Osteocyte (in vitro differentiated cells): ENCODE measurements at regions not wholly inside any gene's neighbourhood (a gene's known extent, or its start where the extent isn't known, plus 50 kb on each side); places are given as distances from the start of the nearest gene placed in this dataset.

Experiments
- DNase-seq: peaks from one replicate; pipeline ENCODE4 v3.0.0; 2021; ENCODE audit warnings: mixed read lengths; ENCODE audit not compliant: unreplicated experiment; ENCODE audit errors: extremely low spot score
- H3K27ac Mint-ChIP-seq: one replicate; pipeline ENCODE4 v1.8.0; 2021; ENCODE audit warnings: mild to moderate bottlenecking, mixed read lengths; ENCODE audit not compliant: unreplicated experiment
- H3K27me3 Mint-ChIP-seq: one replicate; pipeline ENCODE4 v1.8.0; 2021; ENCODE audit warnings: mixed read lengths; ENCODE audit not compliant: unreplicated experiment
- H3K36me3 Mint-ChIP-seq: one replicate; pipeline ENCODE4 v1.8.0; 2021; ENCODE audit warnings: mixed read lengths; ENCODE audit not compliant: unreplicated experiment
- H3K4me1 Mint-ChIP-seq: one replicate; pipeline ENCODE4 v1.8.0; 2021; ENCODE audit warnings: mixed read lengths; ENCODE audit not compliant: unreplicated experiment
- H3K4me3 Mint-ChIP-seq: one replicate; pipeline ENCODE4 v1.8.0; 2021; ENCODE audit warnings: mild to moderate bottlenecking, moderate library complexity, mixed read lengths; ENCODE audit not compliant: unreplicated experiment
- H3K9me3 Mint-ChIP-seq: one replicate; pipeline ENCODE4 v1.8.0; 2021; ENCODE audit warnings: mixed read lengths; ENCODE audit not compliant: unreplicated experiment
- CTCF ChIP-seq: fragments of 200-600 bp; sonication (generic); IDR thresholded peaks from 2 replicates; pipeline ENCODE4 v1.5.0; 2021; ENCODE audit warnings: antibody characterized with exemption, mild to moderate bottlenecking, moderate library complexity

GRCh38 chr13:91212231-91212630, 135.3 kb upstream of the MIR17HG start:
- no peak overlapping the region for H3K27ac Mint-ChIP-seq
- TF ChIP-seq CTCF: no peak
- peaks cover 9% of the 10 kb centered on the region for H3K9me3 Mint-ChIP-seq
- H3K36me3 Mint-ChIP-seq: peaks cover 7% of the 10 kb centered on the region
- no peak for DNase-seq
- H3K4me1 Mint-ChIP-seq: peaks cover 18% of the 10 kb centered on the region
- no peak overlapping the region for H3K4me3 Mint-ChIP-seq
- no peaks in the 10 kb centered on the region for H3K27me3 Mint-ChIP-seq

- no peak overlapping the region for H3K27ac Mint-ChIP-seq
- H3K4me3 Mint-ChIP-seq: no peak overlapping the region
- peaks cover 2% of the 10 kb centered on the region for H3K27me3 Mint-ChIP-seq
- H3K4me1 Mint-ChIP-seq: peaks cover 19% of the 10 kb centered on the region
- H3K9me3 Mint-ChIP-seq: peaks cover 9% of the 10 kb centered on the region
- peaks cover 7% of the 10 kb centered on the region for H3K36me3 Mint-ChIP-seq
- TF ChIP-seq CTCF: no peak
- no peak for DNase-seq
These were observed 133.5 kb upstream of the MIR17HG start for GRCh38 chr13:91214031-91214430.

- H3K27ac Mint-ChIP-seq: no peak overlapping the region
- no peaks in the 10 kb centered on the region for H3K9me3 Mint-ChIP-seq
- H3K36me3 Mint-ChIP-seq: no peaks in the 10 kb centered on the region
- no peak for DNase-seq
- peaks cover 2% of the 10 kb centered on the region for H3K27me3 Mint-ChIP-seq
- TF ChIP-seq CTCF: no peak
- no peak overlapping the region for H3K4me3 Mint-ChIP-seq
- H3K4me1 Mint-ChIP-seq: peaks cover 15% of the 10 kb centered on the region
These were observed 130.4 kb upstream of the MIR17HG start for GRCh38 chr13:91216928-91217700.

- Mint-ChIP-seq H3K4me1 (peaks cover 10% of the 10 kb centered on the region), H3K27me3 (peaks cover 9% of the 10 kb centered on the region), H3K27ac (no peak overlapping the region), H3K4me3 (no peak overlapping the region), H3K36me3 (no peaks in the 10 kb centered on the region), H3K9me3 (no peaks in the 10 kb centered on the region)
- no peak for DNase-seq
- no peak for TF ChIP-seq CTCF
These were observed 128.3 kb upstream of the MIR17HG start for GRCh38 chr13:91219201-91219600.

GRCh38 chr13:91220872-91221271, 126.6 kb upstream of the MIR17HG start:
- Mint-ChIP-seq H3K27ac (no peak overlapping the region), H3K36me3 (no peaks in the 10 kb centered on the region), H3K4me3 (no peak overlapping the region), H3K4me1 (peaks cover 11% of the 10 kb centered on the region), H3K27me3 (peaks cover 9% of the 10 kb centered on the region), H3K9me3 (no peaks in the 10 kb centered on the region)
- no peak for TF ChIP-seq CTCF
- no peak for DNase-seq
